Thyroid gland (tissue), 4 donors: ENCODE measurements at regions not wholly inside any gene's neighbourhood (a gene's known extent, or its start where the extent isn't known, plus 50 kb on each side); places are given as distances from the start of the nearest gene placed in this dataset.

Experiments used
- POLR2A ChIP-seq, 2 donors: fragments of 450-650 bp; IDR thresholded peaks; one replicate each; pipeline ENCODE4 v1.6.1; 2017; ENCODE audit warnings: antibody characterized with exemption in 2 of 2, mild to moderate bottlenecking in 2 of 2, moderate library complexity in 1 of 2
- TF ChIP-seq, protein P1 (sequence below), 6 experiments: fragments of 200-600 bp in 3 of 6; fragments of 450-650 bp in 3 of 6; sonication (generic) in 3 of 6; IDR thresholded peaks; one replicate each; pipeline ENCODE4 v1.5.1; 2016 to 2019; ENCODE audit warnings: antibody characterized with exemption in 6 of 6, mild to moderate bottlenecking in 2 of 6, inconsistent platforms in 1 of 6, moderate library complexity in 1 of 6

DNA sequence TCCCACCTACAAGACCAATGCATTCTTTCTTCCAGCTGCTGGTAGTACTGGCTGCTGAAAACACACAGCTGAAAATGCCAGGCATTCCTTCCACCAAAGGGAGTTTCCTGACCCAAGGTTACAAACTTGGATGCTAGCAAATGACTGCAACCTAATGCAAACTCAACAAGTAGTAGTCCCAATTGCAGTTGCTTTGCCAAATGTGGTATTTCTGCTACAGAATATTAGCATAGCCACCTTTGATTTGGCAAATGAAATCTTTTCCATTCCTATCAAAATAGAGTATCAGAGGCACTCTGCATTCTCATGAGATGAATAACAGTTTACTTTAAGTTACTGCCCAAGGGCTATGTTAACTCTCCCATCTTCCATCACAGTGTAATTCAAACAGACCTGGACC is 172.0 kb upstream of the ARHGAP42 start:
- TF ChIP-seq, protein P1, sequence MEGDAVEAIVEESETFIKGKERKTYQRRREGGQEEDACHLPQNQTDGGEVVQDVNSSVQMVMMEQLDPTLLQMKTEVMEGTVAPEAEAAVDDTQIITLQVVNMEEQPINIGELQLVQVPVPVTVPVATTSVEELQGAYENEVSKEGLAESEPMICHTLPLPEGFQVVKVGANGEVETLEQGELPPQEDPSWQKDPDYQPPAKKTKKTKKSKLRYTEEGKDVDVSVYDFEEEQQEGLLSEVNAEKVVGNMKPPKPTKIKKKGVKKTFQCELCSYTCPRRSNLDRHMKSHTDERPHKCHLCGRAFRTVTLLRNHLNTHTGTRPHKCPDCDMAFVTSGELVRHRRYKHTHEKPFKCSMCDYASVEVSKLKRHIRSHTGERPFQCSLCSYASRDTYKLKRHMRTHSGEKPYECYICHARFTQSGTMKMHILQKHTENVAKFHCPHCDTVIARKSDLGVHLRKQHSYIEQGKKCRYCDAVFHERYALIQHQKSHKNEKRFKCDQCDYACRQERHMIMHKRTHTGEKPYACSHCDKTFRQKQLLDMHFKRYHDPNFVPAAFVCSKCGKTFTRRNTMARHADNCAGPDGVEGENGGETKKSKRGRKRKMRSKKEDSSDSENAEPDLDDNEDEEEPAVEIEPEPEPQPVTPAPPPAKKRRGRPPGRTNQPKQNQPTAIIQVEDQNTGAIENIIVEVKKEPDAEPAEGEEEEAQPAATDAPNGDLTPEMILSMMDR (IDR thresholded peaks at IDR 0.05): no peak
- TF ChIP-seq POLR2A (IDR thresholded peaks at IDR 0.05): no peak
